Mucosa of descending colon (tissue), 3 donors: ENCODE measurements at regions not wholly inside any gene's neighbourhood (a gene's known extent, or its start where the extent isn't known, plus 50 kb on each side); places are given as distances from the start of the nearest gene placed in this dataset.

Source experiments
- ATAC-seq: fragments of 200-7000 bp; cut with Tn5 transposase; one replicate; pipeline ENCODE4 v1.9.1; 2020; ENCODE audit warnings: mild to moderate bottlenecking, moderate library complexity
- DNase-seq, 3 donors: peaks; one replicate each; pipeline ENCODE4 v3.0.0-alpha.2; 2020
- H3K36me3 ChIP-seq: fragments of 200-600 bp; one replicate; pipeline ENCODE4 v1.8.0; 2021; ENCODE audit warnings: low read depth, mild to moderate bottlenecking
- H3K4me1 ChIP-seq: fragments of 200-600 bp; one replicate; pipeline ENCODE4 v1.8.0; 2021; ENCODE audit warnings: low read depth, mild to moderate bottlenecking
- H3K4me3 ChIP-seq: fragments of 200-600 bp; one replicate; pipeline ENCODE4 v1.8.0; 2021; ENCODE audit warnings: mild to moderate bottlenecking
- H3K9me3 ChIP-seq: fragments of 200-600 bp; one replicate; pipeline ENCODE4 v1.8.0; 2021; ENCODE audit warnings: mild to moderate bottlenecking
- CTCF ChIP-seq: fragments of 200-600 bp; IDR thresholded peaks from one replicate; pipeline ENCODE4 v1.8.0; 2022; ENCODE audit warnings: antibody characterized with exemption, mild to moderate bottlenecking
- intact Hi-C, 2 donors: fragments of 100-400 bp; cut with DNase I in 1 of 2; cut with micrococcal nuclease in 1 of 2; formaldehyde crosslinking; loops; one replicate each; pipeline versions ENCODE4 v1.11.0 to v1.11.1; 2022; cut with DNase I, micrococcal nuclease
- donor health status: DM: no; HTN: no; CAD: no; lungs with moderate emphysema.
- donor health status: DM: no; HTN: no; CAD: no.
- donor health status: DM: no; HTN: yes; CAD: no.

GRCh38 chr12:125907351-125907750 lies 842.1 kb downstream of the AACS start:
- ATAC-seq = no peak

GRCh38 chr12:125919856-125920470 lies 854.7 kb downstream of the AACS start:
- ATAC-seq (no peak), DNase-seq (no peak)
- Histone ChIP-seq H3K4me1 (no peaks in the 10 kb centered on the region), H3K36me3 (no peaks in the 10 kb centered on the region), H3K9me3 (peaks cover 44% of the 10 kb centered on the region), H3K4me3 (no peak overlapping the region)
- TF ChIP-seq CTCF = no peak
- intact Hi-C loops = no loop called here

More at GRCh38 chr12:125907351-125907750, 842.1 kb downstream of the AACS start:
- Histone ChIP-seq H3K36me3 (no peaks in the 10 kb centered on the region), H3K9me3 (peaks cover 34% of the 10 kb centered on the region), H3K4me3 (no peak overlapping the region), H3K4me1 (no peaks in the 10 kb centered on the region)
- intact Hi-C loops = no loop called here
- no peak for DNase-seq
- TF ChIP-seq CTCF = no peak

- H3K4me1 ChIP-seq = no peaks in the 10 kb centered on the region
- H3K9me3 ChIP-seq = peaks cover 34% of the 10 kb centered on the region
- no peak overlapping the region for H3K4me3 ChIP-seq
- intact Hi-C loops = no loop called here
- DNase-seq = no peak
- no peak for TF ChIP-seq CTCF
- no peaks in the 10 kb centered on the region for H3K36me3 ChIP-seq
- no peak for ATAC-seq
These were observed 857.1 kb downstream of the AACS start for GRCh38 chr12:125922330-125922729.

- no peak overlapping the region for H3K4me3 ChIP-seq
- no peak for TF ChIP-seq CTCF
- intact Hi-C loops = no loop called here
- no peaks in the 10 kb centered on the region for H3K36me3 ChIP-seq
- H3K4me1 ChIP-seq = no peaks in the 10 kb centered on the region
- no peak for ATAC-seq
- no peak for DNase-seq
- H3K9me3 ChIP-seq = peaks cover 14% of the 10 kb centered on the region
These were observed 871.3 kb downstream of the AACS start for GRCh38 chr12:125936502-125936901.

GRCh38 chr12:125944446-125944845 lies 879.2 kb downstream of the AACS start:
- no peak for ATAC-seq
- no peak for TF ChIP-seq CTCF
- intact Hi-C loops = no loop called here

GRCh38 chr12:125949471-125949870 lies 884.2 kb downstream of the AACS start:
- DNase-seq (no peak), ATAC-seq (no peak)
- H3K4me3 ChIP-seq = no peak overlapping the region
- H3K36me3 ChIP-seq = no peaks in the 10 kb centered on the region
- no peak for TF ChIP-seq CTCF
- H3K9me3 ChIP-seq = peaks cover 32% of the 10 kb centered on the region
- no peaks in the 10 kb centered on the region for H3K4me1 ChIP-seq
- intact Hi-C loops = no loop called here

More at GRCh38 chr12:125944446-125944845, 879.2 kb downstream of the AACS start:
- no peak for DNase-seq
- Histone ChIP-seq H3K9me3 (peaks cover 12% of the 10 kb centered on the region), H3K36me3 (no peaks in the 10 kb centered on the region), H3K4me3 (no peak overlapping the region), H3K4me1 (no peaks in the 10 kb centered on the region)
